Fibroblast of lung (primary cell): ENCODE measurements at regions not wholly inside any gene's neighbourhood (a gene's known extent, or its start where the extent isn't known, plus 50 kb on each side); places are given as distances from the start of the nearest gene placed in this dataset.

ENCODE experiments used
- DNase-seq, 2 donors: peaks; one replicate each; pipeline versions ENCODE4 v3.0.0 to v3.0.0-alpha.2; 2010; ENCODE audit warnings: low read depth in 2 of 2
- H2AFZ ChIP-seq: 2 replicates; pipeline ENCODE4 v1.5.1; 2012; ENCODE audit warnings: low read length, control low read depth, inconsistent platforms
- H3K27ac ChIP-seq: 2 replicates; pipeline ENCODE4 v1.5.1; 2011; ENCODE audit warnings: low read length, control low read depth; ENCODE audit not compliant: insufficient read depth
- H3K27me3 ChIP-seq: 2 replicates; pipeline ENCODE4 v1.5.1; 2011; ENCODE audit warnings: mild to moderate bottlenecking, low read length; ENCODE audit not compliant: control insufficient read depth, insufficient read depth
- H3K36me3 ChIP-seq: 2 replicates; pipeline ENCODE4 v1.5.1; 2011; ENCODE audit warnings: low read length; ENCODE audit not compliant: control insufficient read depth, insufficient read depth
- H3K4me1 ChIP-seq: 2 replicates; pipeline ENCODE4 v1.5.1; 2011; ENCODE audit warnings: low read length; ENCODE audit not compliant: control insufficient read depth, insufficient read depth; ENCODE audit errors: extremely low read depth
- H3K4me2 ChIP-seq: 2 replicates; pipeline ENCODE4 v1.5.1; 2011; ENCODE audit warnings: low read length, control low read depth; ENCODE audit not compliant: insufficient read depth; ENCODE audit errors: extremely low read depth
- H3K4me3 ChIP-seq, 4 experiments: fragments of 200-600 bp in 1 of 4; sonication (generic) in 1 of 4; replicated peaks in 1 of 4; 2 replicates each; pipeline ENCODE4 v1.5.1; 2011 to 2016; ENCODE audit warnings: low read length in 4 of 4, low read depth in 3 of 4, mild to moderate bottlenecking in 3 of 4, control low read depth in 2 of 4, inconsistent platforms in 1 of 4, mixed read lengths in 1 of 4; ENCODE audit not compliant: insufficient read depth in 1 of 4; ENCODE audit errors: control extremely low read depth in 1 of 4
- H3K79me2 ChIP-seq: 2 replicates; pipeline ENCODE4 v1.5.1; 2012; ENCODE audit warnings: mild to moderate bottlenecking, low read length, inconsistent platforms; ENCODE audit not compliant: control insufficient read depth, insufficient read depth
- H3K9ac ChIP-seq: 2 replicates; pipeline ENCODE4 v1.5.1; 2011; ENCODE audit warnings: mild to moderate bottlenecking, low read length, control low read depth; ENCODE audit not compliant: insufficient read depth
- H3K9me3 ChIP-seq: 2 replicates; pipeline ENCODE4 v1.5.1; 2012; ENCODE audit warnings: low read depth, low read length; ENCODE audit not compliant: control insufficient read depth, insufficient read depth
- H4K20me1 ChIP-seq: 2 replicates; pipeline ENCODE4 v1.5.1; 2011; ENCODE audit warnings: low read length; ENCODE audit not compliant: control insufficient read depth, insufficient read depth; ENCODE audit errors: extremely low read depth
- EZH2 ChIP-seq: IDR thresholded peaks from 2 replicates; pipeline ENCODE4 v1.5.1; 2012; ENCODE audit warnings: low read length, control low read depth, mild to moderate bottlenecking; ENCODE audit errors: missing control alignments
- TF ChIP-seq, protein P1 (sequence below), 2 donors: IDR thresholded peaks in 1 of 2; conservative IDR thresholded peaks in 1 of 2; 1 replicate in 1 of 2; 2 replicates in 1 of 2; pipeline ENCODE4 v1.5.1; 2011 to 2012; ENCODE audit warnings: low read length in 2 of 2, control low read depth in 1 of 2, inconsistent platforms in 1 of 2, low read depth in 1 of 2, mild to moderate bottlenecking in 1 of 2

DNA sequence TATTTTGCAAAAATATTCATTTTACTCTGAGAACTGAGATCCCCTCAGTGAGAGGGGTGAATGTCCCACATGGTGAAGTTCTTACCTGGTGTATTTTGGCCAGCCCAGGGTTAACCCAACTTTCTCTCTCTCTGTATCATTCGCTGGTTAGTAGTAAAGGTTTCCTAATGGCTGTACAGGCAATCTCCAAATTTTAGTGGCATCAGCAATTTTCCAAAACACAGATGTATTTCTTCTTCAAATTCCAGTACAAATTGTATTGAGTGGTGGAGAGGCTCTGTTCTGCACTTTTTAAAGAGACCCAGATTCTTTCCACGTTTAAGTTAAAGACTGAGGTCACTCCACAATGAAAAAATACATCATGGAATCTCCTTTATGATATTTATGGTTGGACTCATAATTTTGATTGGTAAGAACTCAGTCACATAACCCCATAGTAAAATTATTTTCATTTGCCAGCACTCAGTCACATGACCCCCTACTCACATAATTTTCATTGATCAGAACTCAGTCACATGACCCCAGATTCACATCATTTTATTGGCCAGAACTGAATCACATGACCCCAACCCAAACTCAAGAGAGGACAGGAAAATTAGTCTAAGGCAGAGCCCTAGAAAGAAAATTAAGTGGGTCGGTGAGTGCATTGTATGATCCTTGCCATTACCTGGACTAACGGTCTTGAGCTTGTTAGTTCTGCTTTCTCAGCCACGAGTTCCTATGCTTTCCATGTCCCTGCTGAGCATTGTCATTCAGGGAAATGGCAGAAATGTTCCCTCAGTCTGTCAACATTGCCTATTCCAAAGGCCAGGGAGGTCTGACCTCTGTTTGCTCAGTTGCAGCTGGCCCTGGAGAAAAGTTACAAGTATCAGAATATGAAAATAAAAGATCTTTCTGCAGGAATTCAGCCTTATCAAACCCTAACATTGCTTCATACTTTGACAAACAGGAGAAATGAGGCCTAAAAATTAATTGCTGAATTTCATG, 1536.2 kb downstream of the AACS start:
- Histone ChIP-seq H4K20me1 (no peaks in the 10 kb centered on the region), H3K4me2 (no peak overlapping the region), H3K27me3 (no peaks in the 10 kb centered on the region), H3K36me3 (no peaks in the 10 kb centered on the region), H3K9ac (no peak overlapping the region), H3K27ac (no peak overlapping the region), H3K4me1 (no peaks in the 10 kb centered on the region), H3K9me3 (no peaks in the 10 kb centered on the region), H3K79me2 (no peaks in the 10 kb centered on the region), H2AFZ (no peak overlapping the region), H3K4me3 (no peak overlapping the region)
- TF ChIP-seq EZH2 = no peak
- TF ChIP-seq, protein P1, sequence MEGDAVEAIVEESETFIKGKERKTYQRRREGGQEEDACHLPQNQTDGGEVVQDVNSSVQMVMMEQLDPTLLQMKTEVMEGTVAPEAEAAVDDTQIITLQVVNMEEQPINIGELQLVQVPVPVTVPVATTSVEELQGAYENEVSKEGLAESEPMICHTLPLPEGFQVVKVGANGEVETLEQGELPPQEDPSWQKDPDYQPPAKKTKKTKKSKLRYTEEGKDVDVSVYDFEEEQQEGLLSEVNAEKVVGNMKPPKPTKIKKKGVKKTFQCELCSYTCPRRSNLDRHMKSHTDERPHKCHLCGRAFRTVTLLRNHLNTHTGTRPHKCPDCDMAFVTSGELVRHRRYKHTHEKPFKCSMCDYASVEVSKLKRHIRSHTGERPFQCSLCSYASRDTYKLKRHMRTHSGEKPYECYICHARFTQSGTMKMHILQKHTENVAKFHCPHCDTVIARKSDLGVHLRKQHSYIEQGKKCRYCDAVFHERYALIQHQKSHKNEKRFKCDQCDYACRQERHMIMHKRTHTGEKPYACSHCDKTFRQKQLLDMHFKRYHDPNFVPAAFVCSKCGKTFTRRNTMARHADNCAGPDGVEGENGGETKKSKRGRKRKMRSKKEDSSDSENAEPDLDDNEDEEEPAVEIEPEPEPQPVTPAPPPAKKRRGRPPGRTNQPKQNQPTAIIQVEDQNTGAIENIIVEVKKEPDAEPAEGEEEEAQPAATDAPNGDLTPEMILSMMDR (conservative IDR thresholded peaks at IDR 0.05 in 1 of 2, IDR thresholded peaks at IDR 0.05 in 1 of 2; ENCODE audit: low read depth in 1 of 2, low read length in 2 of 2) = no peak
- DNase-seq = no peak

DNA sequence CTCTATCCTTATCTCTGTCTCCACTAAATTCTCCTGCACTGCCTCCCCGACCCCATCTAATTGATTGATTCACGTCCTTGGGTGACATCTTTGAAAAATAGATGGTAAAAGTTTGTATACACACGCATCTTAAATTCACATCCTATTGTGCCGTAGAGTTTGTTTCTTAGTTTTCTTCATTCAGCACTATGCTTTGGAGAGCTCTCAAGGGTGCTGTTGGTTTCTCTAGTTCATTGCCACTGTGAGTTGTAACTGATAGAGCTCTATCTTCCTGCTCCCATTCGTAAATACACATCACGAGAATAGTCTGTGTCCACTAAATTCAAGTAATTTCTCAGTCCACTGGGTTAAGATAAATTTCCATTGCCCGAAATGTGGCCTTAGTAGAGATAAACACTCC, 1537.4 kb downstream of the AACS start:
- Histone ChIP-seq H3K27ac (no peak overlapping the region), H3K4me3 (no peak overlapping the region), H3K27me3 (no peaks in the 10 kb centered on the region), H3K36me3 (no peaks in the 10 kb centered on the region), H3K4me2 (no peak overlapping the region), H3K9me3 (no peaks in the 10 kb centered on the region), H2AFZ (no peak overlapping the region), H3K4me1 (no peaks in the 10 kb centered on the region), H3K79me2 (no peaks in the 10 kb centered on the region), H4K20me1 (no peaks in the 10 kb centered on the region), H3K9ac (no peak overlapping the region)
- TF ChIP-seq, protein P1 (conservative IDR thresholded peaks at IDR 0.05 in 1 of 2, IDR thresholded peaks at IDR 0.05 in 1 of 2; ENCODE audit: low read depth in 1 of 2, low read length in 2 of 2) = no peak
- no peak for TF ChIP-seq EZH2
- DNase-seq = no peak

DNA sequence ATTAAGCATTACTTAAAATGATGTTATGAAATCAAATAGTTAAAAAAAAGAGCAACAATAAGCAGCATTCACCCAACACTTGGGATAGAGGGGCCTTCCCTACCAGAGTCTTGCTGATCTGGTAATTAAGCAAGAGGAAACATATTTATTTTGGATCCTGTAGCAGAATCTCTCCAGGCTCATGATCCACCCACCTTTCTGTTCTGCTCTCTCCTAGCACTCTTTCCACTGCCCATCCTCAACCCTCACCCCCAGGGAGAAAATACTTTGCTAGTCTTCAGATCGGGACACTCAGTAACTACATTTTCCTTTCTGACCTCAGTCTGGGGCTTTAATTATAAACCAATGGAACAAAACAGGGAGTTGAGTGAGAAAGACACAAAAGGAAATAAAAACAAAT, 1541.9 kb downstream of the AACS start:
- no peaks in the 10 kb centered on the region for H3K9me3 ChIP-seq
- H3K27me3 ChIP-seq = no peaks in the 10 kb centered on the region
- no peaks in the 10 kb centered on the region for H4K20me1 ChIP-seq

More for the DNA sequence above, 1541.9 kb downstream of the AACS start:
- H3K4me2 ChIP-seq = no peak overlapping the region
- no peak overlapping the region for H3K9ac ChIP-seq
- DNase-seq = no peak
- TF ChIP-seq, protein P1 (conservative IDR thresholded peaks at IDR 0.05 in 1 of 2, IDR thresholded peaks at IDR 0.05 in 1 of 2; ENCODE audit: low read depth in 1 of 2, low read length in 2 of 2) = no peak
- TF ChIP-seq EZH2 = no peak
- H3K36me3 ChIP-seq = no peaks in the 10 kb centered on the region
- H2AFZ ChIP-seq = no peak overlapping the region
- H3K4me1 ChIP-seq = no peaks in the 10 kb centered on the region
- no peak overlapping the region for H3K27ac ChIP-seq
- H3K79me2 ChIP-seq = no peaks in the 10 kb centered on the region
- H3K4me3 ChIP-seq = no peak overlapping the region
